LNCAP (cell line): ENCODE measurements at regions not wholly inside any gene's neighbourhood (a gene's known extent, or its start where the extent isn't known, plus 50 kb on each side); places are given as distances from the start of the nearest gene placed in this dataset.

Source experiments
- CTCF ChIP-seq: fragments of 450-650 bp; IDR thresholded peaks from 2 replicates; pipeline ENCODE4 v1.5.1; 2017; ENCODE audit warnings: mild to moderate bottlenecking

DNA sequence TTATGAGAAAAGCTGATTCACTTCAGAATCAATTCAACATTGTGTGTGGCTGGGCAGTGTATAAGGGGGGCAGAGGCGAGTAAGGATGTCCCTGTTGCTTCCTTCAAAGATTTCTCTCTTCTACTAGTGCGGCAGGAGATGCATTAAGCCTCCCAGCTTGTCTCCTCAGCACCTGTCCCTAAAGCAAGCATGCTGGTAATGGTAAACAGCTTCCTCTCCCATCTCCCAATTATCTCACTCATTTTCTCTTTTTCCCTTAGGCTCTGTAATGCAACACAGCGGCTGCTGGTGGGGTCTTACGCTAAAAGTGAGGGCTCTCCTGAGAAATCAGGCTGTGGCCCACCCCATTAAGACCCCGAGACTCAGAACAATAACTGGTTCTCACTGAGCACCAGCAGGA is 306.4 kb upstream of the ROPN1 start:
- TF ChIP-seq CTCF, result no peak

- no peak for TF ChIP-seq CTCF
Observed at GRCh38 chr3:124298951-124299350, 307.0 kb upstream of the ROPN1 start.

GRCh38 chr3:124299831-124300230 is 307.9 kb upstream of the ROPN1 start:
- TF ChIP-seq CTCF, result no peak

DNA sequence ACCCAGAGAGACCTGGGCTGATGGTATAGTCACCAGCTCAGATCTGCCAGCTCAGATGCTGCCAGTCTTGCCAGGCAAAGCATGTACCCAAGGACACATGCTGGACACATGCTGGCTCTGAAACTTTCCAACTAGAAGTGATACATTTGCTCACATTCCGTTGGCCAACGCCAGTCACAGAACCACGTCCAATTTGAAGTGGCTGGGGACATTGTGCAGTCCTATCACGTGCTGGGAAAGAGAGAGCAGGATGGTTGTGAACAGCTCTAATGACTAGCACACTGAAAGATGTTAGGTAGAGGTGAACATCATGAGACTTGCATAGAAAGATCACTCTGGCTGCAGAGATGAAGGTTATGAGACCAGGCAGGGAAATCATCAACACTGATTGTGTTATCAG is 308.5 kb upstream of the ROPN1 start:
- TF ChIP-seq CTCF, result no peak

GRCh38 chr3:124303305-124303910 is 311.5 kb upstream of the ROPN1 start:
- no peak for TF ChIP-seq CTCF

DNA sequence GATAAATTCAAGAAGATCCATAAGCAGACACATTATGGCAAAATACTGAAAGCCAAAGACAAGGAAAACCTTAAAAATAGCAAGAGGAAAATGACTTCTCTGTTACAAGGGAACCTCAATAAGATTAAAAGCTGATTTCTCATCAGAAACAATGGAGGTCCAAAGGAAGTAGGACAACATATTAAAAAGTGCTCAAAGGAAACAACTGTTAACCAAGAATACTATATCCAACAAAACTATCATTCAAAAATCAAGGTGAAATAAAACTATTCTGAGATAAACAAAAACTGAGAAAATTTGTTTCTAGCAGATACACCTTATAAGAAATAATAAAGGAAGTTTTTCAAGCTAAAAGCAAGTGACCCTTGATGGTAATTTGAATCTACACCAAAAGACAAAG is 314.7 kb upstream of the ROPN1 start:
- TF ChIP-seq CTCF, result no peak

DNA sequence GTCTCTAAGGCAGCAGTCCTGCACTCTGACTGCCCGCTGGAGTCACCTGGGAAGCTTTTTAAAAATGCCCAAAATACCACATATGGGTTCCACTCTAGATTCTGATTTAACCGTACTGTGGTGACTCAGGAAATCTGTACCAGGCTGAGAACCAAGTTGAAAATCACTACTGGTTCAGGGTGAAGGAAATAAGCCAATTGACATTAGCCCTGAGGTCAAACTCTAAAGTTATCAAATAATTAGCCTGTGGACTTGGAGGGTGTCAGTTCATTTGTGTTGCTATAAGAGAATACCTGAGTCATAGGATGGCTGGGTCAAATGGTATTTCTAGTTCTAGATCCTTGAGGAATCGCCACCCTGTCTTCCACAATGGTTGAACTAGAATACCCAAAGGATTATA is 321.7 kb upstream of the ROPN1 start:
- no peak for TF ChIP-seq CTCF
